ENCODE measurements at regions not wholly inside any gene's neighbourhood (a gene's known extent, or its start where the extent isn't known, plus 50 kb on each side); places are given as distances from the start of the nearest gene placed in this dataset.
A peak's percentile ranks its signal among the peaks of the same experiment; 100 is the strongest.
"Not testable (repeated sequence)": the region's sequence is repeated elsewhere in the genome, so short reads cannot be mapped to it uniquely, and the experiment has no call there.

GRCh38 chr1:200288226-200288625, 121.6 kb downstream of the ZNF281 start:
- intact Hi-C loops (cut with DNase I) = no loop called here
- DNase-seq = no peak
- no peak overlapping the region for H3K27ac ChIP-seq
- no peak for ATAC-seq
- no peaks in the 10 kb centered on the region for H3K4me1 ChIP-seq
- TF ChIP-seq CTCF (IDR thresholded peaks at IDR 0.05) = no peak
- H3K4me3 ChIP-seq = no peak overlapping the region
- no peaks in the 10 kb centered on the region for H3K9me3 ChIP-seq
- no peaks in the 10 kb centered on the region for H3K27me3 ChIP-seq (ENCODE audit: low read depth)
- H3K36me3 ChIP-seq = no peaks in the 10 kb centered on the region

GRCh38 chr1:200284236-200284635, 125.6 kb downstream of the ZNF281 start:
- H3K4me3 ChIP-seq; H3K9me3 ChIP-seq; H3K36me3 ChIP-seq; ATAC-seq; H3K27me3 ChIP-seq (ENCODE audit: low read depth); DNase-seq; H3K27ac ChIP-seq; H3K4me1 ChIP-seq; intact Hi-C loops (cut with DNase I): not testable (repeated sequence)

- H3K9me3 ChIP-seq = no peaks in the 10 kb centered on the region
- no peak for TF ChIP-seq CTCF (IDR thresholded peaks at IDR 0.05)
- H3K27me3 ChIP-seq (ENCODE audit: low read depth) = no peaks in the 10 kb centered on the region
- intact Hi-C loops (cut with DNase I) = no loop called here
- peak in 1 of 2 donors; percentile 23 for ATAC-seq
- no peak overlapping the region for H3K27ac ChIP-seq
- H3K4me1 ChIP-seq = no peaks in the 10 kb centered on the region
- no peaks in the 10 kb centered on the region for H3K36me3 ChIP-seq
- no peak for DNase-seq
- H3K4me3 ChIP-seq = no peak overlapping the region
Measured at GRCh38 chr1:200282497-200283122, 127.2 kb downstream of the ZNF281 start.

GRCh38 chr1:200281201-200281835, 128.5 kb downstream of the ZNF281 start:
- Histone ChIP-seq H3K27ac (no peak overlapping the region), H3K9me3 (no peaks in the 10 kb centered on the region), H3K4me3 (no peak overlapping the region), H3K4me1 (no peaks in the 10 kb centered on the region), H3K36me3 (no peaks in the 10 kb centered on the region), H3K27me3 (ENCODE audit: low read depth) (no peaks in the 10 kb centered on the region)
- intact Hi-C loops (cut with DNase I) = no loop called here
- no peak for ATAC-seq
- TF ChIP-seq CTCF (IDR thresholded peaks at IDR 0.05) = no peak
- no peak for DNase-seq

- DNase-seq (no peak), ATAC-seq (peak; percentile 87 to 92)
- no peaks in the 10 kb centered on the region for H3K27me3 ChIP-seq (ENCODE audit: low read depth)
- H3K4me3 ChIP-seq = no peak overlapping the region
- H3K9me3 ChIP-seq = no peaks in the 10 kb centered on the region
- no peaks in the 10 kb centered on the region for H3K36me3 ChIP-seq
- TF ChIP-seq CTCF (IDR thresholded peaks at IDR 0.05) = peak; percentile 72
- H3K4me1 ChIP-seq = no peaks in the 10 kb centered on the region
- no peak overlapping the region for H3K27ac ChIP-seq
- intact Hi-C loops (cut with DNase I) = no loop called here
Measured at GRCh38 chr1:200279810-200280411, 129.9 kb downstream of the ZNF281 start.

- Histone ChIP-seq H3K9me3 (no peaks in the 10 kb centered on the region), H3K27me3 (ENCODE audit: low read depth) (no peaks in the 10 kb centered on the region), H3K36me3 (no peaks in the 10 kb centered on the region), H3K4me3 (no peak overlapping the region), H3K4me1 (no peaks in the 10 kb centered on the region), H3K27ac (no peak overlapping the region)
- ATAC-seq (no peak), DNase-seq (no peak)
- no peak for TF ChIP-seq CTCF (IDR thresholded peaks at IDR 0.05)
- intact Hi-C loops (cut with DNase I) = no loop called here
Measured at GRCh38 chr1:200275816-200276453, 133.9 kb downstream of the ZNF281 start.

Measured in lower lobe of right lung (tissue), 2 donors.